ENCODE measurements at regions not wholly inside any gene's neighbourhood (a gene's known extent, or its start where the extent isn't known, plus 50 kb on each side); places are given as distances from the start of the nearest gene placed in this dataset.

GRCh38 chr6:14996892-14997291 is 249.0 kb upstream of the JARID2 start:
- 0 out of 2 replicates have a peak, but pooled peaks cover 2% of the 10 kb centered on the region for H3K27me3 ChIP-seq (ENCODE audit: control insufficient read depth, low read length)
- no peaks in the 10 kb centered on the region for H4K20me1 ChIP-seq (ENCODE audit: control insufficient read depth, insufficient read depth, low read depth, low read length)
- H3F3A ChIP-seq (ENCODE audit: control insufficient read depth, insufficient read depth), result no peaks in the 10 kb centered on the region
- H3K4me3 ChIP-seq (ENCODE audit: low read length), result no peak overlapping the region
- no peaks in the 10 kb centered on the region for H3K9me2 ChIP-seq (replicated peaks; ENCODE audit: control insufficient read depth, low read length)
- H3K27ac ChIP-seq (ENCODE audit: low read depth, low read length), result no peak overlapping the region
- H3K79me2 ChIP-seq (ENCODE audit: control insufficient read depth, low read length), result no peaks in the 10 kb centered on the region
- H3K9me3 ChIP-seq (ENCODE audit: control insufficient read depth, insufficient read depth, low read length), result no peaks in the 10 kb centered on the region
- H3K36me3 ChIP-seq (ENCODE audit: control insufficient read depth, low read length), result no peaks in the 10 kb centered on the region
- TF ChIP-seq CTCF (IDR thresholded peaks at IDR 0.05; ENCODE audit: low read depth, low read length, poor library complexity, severe bottlenecking), result no peak
- no peak for TF ChIP-seq EZH2phosphoT487 (IDR thresholded peaks at IDR 0.05; ENCODE audit: borderline replicate concordance, low read length)
- no peaks in the 10 kb centered on the region for H3K4me1 ChIP-seq (ENCODE audit: control insufficient read depth, low read length)
- no peak overlapping the region for H3K4me2 ChIP-seq (ENCODE audit: low read length)

GRCh38 chr6:14997507-14997906 is 248.4 kb upstream of the JARID2 start:
- Histone ChIP-seq H3K4me1 (ENCODE audit: control insufficient read depth, low read length) (no peaks in the 10 kb centered on the region), H3K4me3 (ENCODE audit: low read length) (no peak overlapping the region)
- no peak for TF ChIP-seq CTCF (IDR thresholded peaks at IDR 0.05; ENCODE audit: low read depth, low read length, poor library complexity, severe bottlenecking)
- TF ChIP-seq EZH2phosphoT487 (IDR thresholded peaks at IDR 0.05; ENCODE audit: borderline replicate concordance, low read length), result no peak

GRCh38 chr6:14999106-14999505 is 246.8 kb upstream of the JARID2 start:
- no peaks in the 10 kb centered on the region for H4K20me1 ChIP-seq (ENCODE audit: control insufficient read depth, insufficient read depth, low read depth, low read length)
- no peaks in the 10 kb centered on the region for H3K36me3 ChIP-seq (ENCODE audit: control insufficient read depth, low read length)
- H3K79me2 ChIP-seq (ENCODE audit: control insufficient read depth, low read length), result no peaks in the 10 kb centered on the region
- TF ChIP-seq CTCF (IDR thresholded peaks at IDR 0.05; ENCODE audit: low read depth, low read length, poor library complexity, severe bottlenecking) (no peak), EZH2phosphoT487 (IDR thresholded peaks at IDR 0.05; ENCODE audit: borderline replicate concordance, low read length) (no peak)
- no peak overlapping the region for H3K4me3 ChIP-seq (ENCODE audit: low read length)
- no peaks in the 10 kb centered on the region for H3K9me3 ChIP-seq (ENCODE audit: control insufficient read depth, insufficient read depth, low read length)
- no peak overlapping the region for H3K4me2 ChIP-seq (ENCODE audit: low read length)
- H3K4me1 ChIP-seq (ENCODE audit: control insufficient read depth, low read length), result no peaks in the 10 kb centered on the region
- H3K27ac ChIP-seq (ENCODE audit: low read depth, low read length), result no peak overlapping the region
- 0 out of 2 replicates have a peak, but pooled peaks cover 2% of the 10 kb centered on the region for H3K27me3 ChIP-seq (ENCODE audit: control insufficient read depth, low read length)
- no peaks in the 10 kb centered on the region for H3F3A ChIP-seq (ENCODE audit: control insufficient read depth, insufficient read depth)
- H3K9me2 ChIP-seq (replicated peaks; ENCODE audit: control insufficient read depth, low read length), result no peaks in the 10 kb centered on the region

More at GRCh38 chr6:14997507-14997906, 248.4 kb upstream of the JARID2 start:
- Histone ChIP-seq H3K27ac (ENCODE audit: low read depth, low read length) (no peak overlapping the region), H3K9me3 (ENCODE audit: control insufficient read depth, insufficient read depth, low read length) (no peaks in the 10 kb centered on the region), H3K4me2 (ENCODE audit: low read length) (no peak overlapping the region), H3K27me3 (ENCODE audit: control insufficient read depth, low read length) (0 out of 2 replicates have a peak, but pooled peaks cover 2% of the 10 kb centered on the region), H4K20me1 (ENCODE audit: control insufficient read depth, insufficient read depth, low read depth, low read length) (no peaks in the 10 kb centered on the region), H3K9me2 (replicated peaks; ENCODE audit: control insufficient read depth, low read length) (no peaks in the 10 kb centered on the region), H3K79me2 (ENCODE audit: control insufficient read depth, low read length) (no peaks in the 10 kb centered on the region), H3F3A (ENCODE audit: control insufficient read depth, insufficient read depth) (no peaks in the 10 kb centered on the region), H3K36me3 (ENCODE audit: control insufficient read depth, low read length) (no peaks in the 10 kb centered on the region)
